ENCODE measurements at regions not wholly inside any gene's neighbourhood (a gene's known extent, or its start where the extent isn't known, plus 50 kb on each side); places are given as distances from the start of the nearest gene placed in this dataset.
A peak's percentile ranks its signal among the peaks of the same experiment; 100 is the strongest.

DNA sequence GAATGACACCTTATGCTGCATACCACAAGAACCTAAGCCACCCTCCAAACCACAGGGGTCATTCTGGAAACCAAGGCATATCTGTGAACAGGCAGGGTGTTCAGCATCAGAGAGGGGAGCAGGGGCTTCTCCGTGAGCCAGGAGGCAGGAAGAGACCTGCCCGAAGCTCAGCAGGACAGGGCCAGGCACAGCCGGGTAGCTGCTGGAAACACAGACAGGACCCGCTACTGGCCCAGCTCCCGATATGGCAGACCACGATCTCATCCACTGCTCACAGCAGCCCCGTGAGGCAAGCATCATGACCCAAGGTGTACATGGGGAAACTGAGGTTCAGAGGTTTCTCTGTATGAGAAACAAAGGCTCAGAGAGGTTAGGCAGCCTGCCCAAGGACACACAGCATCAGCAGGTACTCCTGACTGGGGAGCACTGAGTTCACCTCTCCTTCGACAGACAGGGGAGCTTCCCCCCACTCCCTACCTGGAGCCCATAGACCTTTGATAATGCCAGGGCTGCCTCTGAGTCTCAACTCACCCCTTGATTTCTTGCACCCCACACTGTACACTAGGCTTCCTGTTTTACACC, 317.7 kb downstream of the MATN1 start:
- no peak for DNase-seq (ENCODE audit: low spot score)

DNA sequence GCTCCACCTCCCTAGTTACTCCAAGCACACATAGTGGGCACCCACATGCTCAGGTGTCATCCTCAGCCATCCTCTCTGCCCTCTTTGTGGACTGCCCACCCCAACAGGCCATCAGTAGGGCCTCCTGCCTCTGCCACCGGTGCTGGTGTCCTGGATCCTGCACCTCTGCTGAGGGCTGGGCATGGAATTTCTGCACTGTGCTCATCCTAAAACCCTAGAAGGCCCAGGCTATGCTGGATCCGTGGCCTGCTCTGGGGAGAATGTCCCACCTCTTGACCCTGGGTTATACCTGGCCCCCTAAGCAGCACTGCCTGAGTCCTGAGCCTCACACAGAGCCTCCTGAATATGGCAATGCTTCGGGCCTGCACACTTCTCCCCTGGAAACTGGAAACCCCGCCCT, 318.3 kb downstream of the MATN1 start:
- DNase-seq (ENCODE audit: low spot score): no peak

DNA sequence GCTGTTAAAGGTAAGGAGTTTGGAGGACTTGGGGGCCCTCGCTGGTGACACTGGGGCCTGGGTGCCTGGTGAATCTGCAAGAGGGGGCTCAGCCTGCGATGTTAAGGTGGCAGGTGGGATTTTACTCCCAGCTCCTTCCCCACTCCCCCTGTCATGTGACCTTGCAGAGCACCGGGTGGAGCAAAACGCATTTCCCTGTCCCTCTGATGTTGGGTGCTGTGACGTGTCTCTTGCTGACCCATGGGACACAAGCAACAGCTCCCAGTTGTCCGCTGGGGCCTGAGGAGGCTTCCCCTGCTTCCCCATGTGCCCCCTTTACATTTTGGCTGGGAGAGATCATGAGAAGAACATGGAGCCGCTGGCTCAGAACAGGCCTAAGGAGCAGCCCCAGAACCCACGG, 319.0 kb downstream of the MATN1 start:
- DNase-seq (ENCODE audit: low spot score): no peak

DNA sequence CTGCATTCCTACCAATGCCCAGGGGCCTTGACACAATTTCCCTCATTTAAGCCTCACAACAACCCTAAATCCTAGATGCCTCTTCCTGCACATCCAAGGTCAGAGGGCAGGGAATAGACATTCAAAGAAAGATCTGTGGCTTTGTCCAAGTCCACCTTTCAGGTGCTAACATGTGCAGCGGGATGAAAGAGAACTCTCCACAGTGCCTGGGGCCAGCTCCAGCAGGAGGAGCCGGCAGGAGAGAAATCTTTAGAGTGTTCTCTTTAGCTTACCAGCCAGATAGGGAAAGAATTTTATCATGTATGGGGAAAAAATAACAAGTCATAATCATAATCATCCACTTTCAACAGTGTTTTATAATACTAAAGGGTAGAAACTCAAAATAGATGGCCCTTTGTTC, 319.7 kb downstream of the MATN1 start:
- DNase-seq (ENCODE audit: low spot score): no peak

DNA sequence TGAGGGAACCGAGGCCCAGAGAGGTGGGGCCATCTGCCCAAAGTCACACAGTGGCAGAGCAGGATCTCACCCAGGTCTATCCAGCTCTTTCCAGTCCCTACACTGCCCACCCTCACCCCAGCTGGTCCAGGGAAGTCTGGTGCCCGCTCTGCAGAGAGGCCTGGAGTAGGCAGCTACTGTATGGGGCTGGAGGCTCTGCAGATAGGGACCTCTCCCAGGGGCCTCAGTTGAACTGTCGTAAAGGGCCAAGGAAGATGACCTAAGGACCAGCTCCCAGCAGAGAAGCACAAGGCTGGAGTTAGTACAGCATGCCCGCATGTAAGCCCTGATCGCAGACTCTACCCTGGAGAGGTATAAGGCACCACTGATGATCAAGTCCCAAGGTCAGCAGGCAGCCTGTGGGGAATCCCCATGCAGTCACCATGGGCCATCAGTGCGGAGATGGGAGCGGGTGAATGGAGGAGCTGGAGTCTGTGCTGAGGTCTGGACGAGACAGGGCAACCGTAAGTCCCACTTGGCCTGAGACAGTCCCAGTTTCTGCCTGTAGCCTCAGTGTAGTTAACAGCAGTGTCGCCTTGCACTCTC, 320.2 kb downstream of the MATN1 start:
- no peak for DNase-seq (ENCODE audit: low spot score)

DNA sequence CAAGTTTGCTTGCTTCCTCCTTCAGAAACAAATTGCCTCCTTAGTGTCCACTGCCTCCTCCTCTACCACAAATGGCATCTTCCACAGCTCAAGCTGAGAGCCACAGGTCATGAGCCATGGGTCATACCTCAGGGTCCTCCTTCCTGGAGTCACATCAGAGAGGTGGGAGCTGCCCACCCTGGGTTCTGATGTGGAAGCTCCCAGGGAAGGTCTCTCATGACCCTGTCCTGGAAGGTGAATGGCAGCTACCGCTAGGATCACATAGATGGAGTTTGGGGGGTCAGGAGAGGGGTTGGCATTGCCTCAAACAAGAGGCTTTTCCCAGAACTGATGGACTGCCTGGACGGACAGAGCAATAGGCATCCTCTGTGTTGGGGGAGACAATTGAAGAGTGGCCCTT, 321.4 kb downstream of the MATN1 start:
- no peak for DNase-seq (ENCODE audit: low spot score)

DNA sequence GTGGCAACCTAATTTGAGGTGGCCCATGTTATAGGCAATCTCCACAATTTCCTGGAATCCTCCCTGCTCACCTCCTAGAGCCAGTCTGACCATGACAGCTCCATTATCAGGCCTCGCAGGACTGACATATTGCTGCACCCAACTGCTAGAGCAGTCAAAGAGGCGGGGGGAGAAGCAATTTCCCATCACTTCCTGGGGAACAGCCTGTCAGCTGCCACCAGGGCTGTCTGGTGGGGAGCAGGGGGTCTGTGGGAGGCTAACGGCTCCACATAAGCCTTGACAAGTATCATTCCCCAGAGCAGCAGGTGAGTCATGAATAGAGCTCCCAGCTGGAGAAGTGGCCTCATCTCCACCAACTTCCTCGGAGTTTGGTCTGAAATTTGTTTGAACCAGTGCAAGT, 322.9 kb downstream of the MATN1 start:
- no peak for DNase-seq (ENCODE audit: low spot score)

DNA sequence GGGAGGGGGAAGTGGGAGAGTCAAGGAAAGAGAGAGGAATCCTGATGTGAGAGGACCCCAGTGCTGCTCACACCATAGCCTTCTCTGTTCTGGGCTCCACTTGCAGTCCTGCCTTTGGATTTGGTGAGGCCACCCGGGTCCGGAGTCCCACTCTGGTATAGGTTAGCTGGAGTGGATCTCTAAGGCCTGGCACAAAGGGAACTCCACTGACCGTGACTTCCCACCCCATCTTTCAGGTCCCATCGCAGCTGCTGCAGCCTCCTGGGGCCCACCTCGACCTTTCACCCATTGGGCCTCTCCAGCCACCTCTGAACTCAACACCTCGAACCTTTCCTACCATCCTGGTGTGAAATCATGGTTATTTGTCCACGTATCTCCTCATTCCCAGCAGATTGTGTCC, 324.4 kb downstream of the MATN1 start:
- DNase-seq (ENCODE audit: low spot score): no peak

DNA sequence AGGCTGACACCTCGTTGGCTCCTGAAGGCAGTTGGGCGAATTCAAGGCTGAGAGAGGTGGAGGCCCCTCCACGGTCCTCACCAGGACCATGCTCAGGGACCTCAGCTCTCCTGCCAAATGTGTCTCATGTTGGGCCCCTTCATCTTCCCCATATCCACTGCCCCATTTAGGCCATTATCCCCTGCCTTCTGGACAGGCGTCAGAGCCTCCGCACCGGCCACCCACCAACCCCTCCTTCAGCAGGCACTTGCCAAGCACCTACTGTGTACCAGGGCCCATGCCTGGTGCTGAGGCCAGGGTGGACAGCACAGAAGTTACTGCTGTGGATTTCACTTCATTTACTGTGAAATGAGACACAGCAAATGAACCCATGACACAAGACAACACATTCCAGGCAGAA, 325.8 kb downstream of the MATN1 start:
- no peak for DNase-seq (ENCODE audit: low spot score)

DNA sequence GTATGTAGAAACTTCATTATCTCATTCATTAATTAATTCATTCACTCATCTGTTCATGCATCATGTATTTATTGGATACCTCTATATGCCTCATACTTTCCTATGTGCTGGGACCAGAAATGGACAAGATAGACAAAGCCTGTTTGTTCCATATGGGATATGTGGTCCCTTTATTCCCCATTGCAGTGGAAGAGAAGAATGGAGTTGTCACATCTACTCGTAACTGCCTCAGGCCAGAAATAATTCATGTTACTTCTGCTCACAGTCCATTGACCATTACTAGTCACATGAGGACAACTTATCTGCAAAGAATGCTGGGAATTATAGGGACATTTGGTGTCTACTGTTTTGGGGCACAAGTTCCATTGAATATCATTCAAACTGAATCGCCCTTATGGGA, 327.8 kb downstream of the MATN1 start:
- no peak for DNase-seq (ENCODE audit: low spot score)

DNA sequence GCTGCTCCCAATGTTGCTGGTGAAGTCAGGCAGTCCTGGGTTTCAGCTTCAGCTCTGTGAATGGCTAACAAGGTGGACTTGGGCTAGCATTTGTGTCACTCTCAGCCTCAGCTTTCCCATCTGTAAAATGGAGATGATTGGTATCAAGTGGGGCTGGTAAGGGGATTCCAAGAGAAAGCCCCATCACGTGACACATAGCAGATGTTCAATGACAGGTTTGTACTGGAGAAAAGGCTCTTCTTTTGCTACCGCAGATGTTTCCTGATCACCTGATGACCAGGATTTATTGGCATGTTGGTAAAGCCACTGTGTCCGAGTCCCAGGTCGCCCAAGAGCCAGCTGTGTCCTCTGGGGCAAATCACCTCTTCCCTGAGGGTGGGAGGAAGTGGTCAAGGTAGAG, 335.0 kb downstream of the MATN1 start:
- no peak for DNase-seq (ENCODE audit: low spot score)

DNA sequence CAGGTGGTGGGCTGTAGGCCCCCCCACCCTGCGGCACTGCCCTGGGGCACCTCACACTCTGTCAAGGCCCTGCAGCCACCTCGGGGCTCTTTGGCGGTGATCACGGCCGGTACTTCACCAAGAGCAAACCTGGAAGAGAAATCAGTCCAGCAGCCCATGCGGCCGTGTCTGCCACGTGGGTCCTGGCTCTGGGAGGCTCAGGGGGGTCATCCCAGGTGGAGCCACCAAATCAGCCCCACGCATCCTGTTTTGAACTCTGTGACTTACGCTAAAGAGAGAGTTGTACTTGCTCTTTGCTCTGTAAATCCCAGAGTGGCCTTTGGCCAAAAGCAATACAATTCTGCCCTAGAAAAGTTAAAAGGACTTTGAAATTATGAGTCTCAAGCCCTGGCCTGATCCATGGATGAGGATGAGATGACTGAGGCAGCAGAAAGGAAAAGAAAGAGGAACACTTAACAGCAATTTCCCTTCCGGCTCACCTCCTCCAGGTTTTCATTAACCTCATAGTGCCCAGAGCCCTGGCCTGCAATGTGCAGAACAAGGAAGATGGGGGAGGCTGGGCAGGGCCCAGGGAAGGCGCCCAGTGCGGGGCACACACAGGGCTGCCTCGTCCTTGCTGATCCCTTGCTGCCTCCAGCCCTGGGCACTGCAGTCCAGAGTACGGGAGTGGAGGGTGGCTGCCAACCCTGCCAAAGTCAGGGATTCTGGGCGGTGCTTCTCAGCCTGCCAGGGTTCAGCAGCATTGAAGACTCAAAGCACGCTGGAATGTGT, 337.0 kb downstream of the MATN1 start:
- DNase-seq (ENCODE audit: low spot score): no peak

DNA sequence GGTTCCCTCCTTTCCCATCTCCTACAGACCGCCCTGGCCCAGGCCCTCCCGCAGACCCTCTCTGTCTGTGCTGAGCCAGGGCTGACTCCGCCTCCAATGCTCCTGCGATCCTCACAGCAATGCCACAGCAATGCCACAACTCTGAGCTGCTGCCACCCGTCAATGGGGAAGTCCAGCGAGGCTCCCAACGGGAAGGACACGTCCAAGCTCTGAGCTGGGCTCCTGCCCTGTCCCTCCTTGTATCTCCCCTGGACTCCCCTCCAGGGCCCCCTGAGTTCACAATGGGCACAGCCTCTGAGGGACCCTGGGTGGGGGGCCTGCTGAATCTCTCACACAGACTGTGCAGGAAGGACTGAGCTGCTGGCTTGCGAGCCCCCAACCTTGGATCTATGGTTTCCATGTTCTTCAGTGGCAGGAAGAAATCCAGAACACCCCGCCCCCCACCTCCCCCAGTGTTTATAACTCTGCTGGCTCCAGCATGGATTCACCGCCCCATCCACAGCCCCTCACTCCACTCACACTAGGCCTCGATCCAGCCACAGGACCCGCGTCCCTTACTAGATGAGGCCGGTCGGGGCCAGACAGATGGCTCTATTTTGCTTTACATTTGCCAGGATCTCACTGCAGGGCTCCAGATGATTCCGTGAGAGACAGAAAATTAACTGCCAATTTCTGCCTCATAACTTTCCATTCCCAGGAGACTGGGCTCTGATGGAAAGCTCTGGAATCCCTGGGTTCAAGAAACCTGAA, 338.0 kb downstream of the MATN1 start:
- no peak for DNase-seq (ENCODE audit: low spot score)

DNA sequence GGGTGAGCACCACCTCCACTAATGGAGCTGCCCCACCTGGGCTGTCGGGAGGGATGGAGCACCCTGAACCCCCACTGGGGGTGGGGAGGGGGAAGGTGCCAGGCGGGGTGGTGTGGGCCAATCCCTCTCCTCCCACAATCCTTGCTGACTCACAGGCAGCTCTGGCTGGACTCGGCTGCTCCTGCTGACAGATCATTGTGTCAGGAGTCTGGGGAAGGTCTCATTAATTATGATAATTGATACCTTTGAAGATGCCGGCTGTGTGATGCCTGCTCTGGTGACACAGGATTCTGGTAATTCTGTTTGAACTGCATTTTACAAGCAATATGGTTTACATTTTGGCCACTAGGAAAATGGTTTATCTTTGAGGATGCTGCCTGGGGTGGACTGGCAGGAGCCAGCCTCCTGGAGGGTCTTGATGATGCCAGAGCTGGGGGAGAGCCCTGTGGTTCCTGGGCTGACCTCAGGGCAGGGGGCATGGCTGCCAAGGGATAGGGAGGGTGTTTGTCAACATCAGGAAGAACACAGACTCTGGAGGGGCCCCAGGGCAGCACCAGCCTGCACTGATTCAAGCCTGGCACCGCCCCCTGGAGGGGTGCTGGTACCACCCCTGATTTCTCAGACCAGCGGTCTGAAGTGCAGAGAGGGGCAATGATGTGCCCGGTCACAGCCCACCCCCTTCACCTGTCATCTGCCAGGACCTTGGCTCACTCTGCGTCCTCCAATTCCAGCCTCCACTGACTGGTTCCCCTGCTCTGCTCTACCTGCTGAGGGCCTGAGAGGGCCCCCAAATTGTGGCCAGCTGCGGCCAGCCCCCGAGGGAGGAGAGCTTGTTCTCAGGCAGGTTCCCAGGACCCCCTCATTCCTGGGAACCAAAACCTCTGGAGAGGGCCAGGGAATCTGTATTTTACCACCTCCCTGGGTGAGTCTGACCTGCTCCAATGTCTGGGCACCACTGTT, 338.8 kb downstream of the MATN1 start:
- no peak for DNase-seq (ENCODE audit: low spot score)

DNA sequence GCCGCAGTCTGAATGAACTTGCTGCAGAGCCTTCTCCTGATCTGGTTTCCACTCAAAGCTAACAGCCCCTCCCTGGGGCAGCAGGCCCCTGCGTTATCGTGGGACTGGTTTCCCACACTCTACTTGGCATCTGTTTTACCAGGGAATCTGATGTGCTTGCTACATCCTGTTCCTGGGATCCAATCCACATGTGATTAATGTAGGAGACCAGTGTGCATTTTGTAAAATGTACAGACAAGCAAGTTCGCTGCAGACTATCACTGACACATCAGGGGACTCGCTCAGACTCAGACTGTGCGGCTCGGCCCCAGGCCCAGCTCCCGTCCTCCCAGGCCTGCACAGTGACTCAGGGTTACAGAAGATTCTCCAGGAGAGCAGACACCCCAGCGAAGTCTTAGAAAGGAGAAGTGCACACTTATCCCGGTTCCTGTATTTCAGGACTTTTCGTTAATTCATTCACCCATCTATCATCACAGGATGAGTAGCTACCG, 340.1 kb downstream of the MATN1 start:
- DNase-seq (ENCODE audit: low spot score): no peak

DNA sequence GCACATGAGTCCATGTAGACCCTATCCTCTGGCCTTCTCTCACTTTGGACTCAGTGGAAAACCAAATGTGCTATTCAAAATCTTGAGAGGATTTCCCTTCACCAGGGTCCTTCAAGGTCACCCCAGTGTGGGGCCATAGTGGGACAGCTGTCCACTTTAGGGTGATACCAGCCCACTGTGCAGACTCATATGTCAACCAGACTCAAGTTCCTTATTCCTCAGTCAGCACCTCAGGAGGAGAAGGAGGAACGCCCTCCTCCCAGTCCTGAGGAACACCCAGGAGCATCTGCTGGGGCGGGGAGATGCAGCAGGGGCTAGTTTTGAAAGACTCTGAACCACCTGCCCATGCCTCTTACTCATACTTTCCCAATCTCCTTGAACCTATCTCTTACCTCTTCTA, 340.9 kb downstream of the MATN1 start:
- no peak for DNase-seq (ENCODE audit: low spot score)

DNA sequence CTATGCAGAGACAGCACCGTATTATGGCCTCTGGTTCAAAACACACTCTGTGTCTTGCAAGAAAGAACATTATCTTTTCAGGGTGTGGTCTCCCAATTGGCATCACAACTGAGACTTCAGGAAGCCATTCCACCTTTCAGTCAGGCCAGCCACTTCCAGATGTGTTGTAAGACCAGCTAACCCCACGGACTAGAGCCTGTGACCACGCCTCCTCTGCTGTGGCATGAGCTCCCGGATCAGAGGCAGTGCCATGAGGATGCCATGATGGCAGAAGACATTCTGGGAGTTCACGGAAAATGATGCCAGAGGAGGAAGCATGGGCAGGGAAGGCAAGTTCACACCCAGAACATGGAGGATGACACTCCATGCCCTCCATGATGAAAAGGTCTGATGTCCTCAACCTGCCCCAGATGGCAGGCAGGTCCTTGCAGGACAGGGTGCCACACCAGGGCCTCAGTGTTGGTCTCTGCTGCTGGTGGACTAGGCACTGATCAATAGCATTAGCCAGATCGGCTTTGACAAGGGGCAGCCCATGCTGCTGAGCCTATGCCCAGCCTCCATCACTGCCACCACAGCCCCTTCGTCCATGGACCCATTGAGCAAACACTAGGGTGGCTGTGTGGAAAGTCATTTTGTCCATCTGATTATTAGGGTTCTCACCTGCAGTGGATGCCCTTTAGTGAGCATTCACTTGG, 341.6 kb downstream of the MATN1 start:
- no peak for DNase-seq (ENCODE audit: low spot score)

DNA sequence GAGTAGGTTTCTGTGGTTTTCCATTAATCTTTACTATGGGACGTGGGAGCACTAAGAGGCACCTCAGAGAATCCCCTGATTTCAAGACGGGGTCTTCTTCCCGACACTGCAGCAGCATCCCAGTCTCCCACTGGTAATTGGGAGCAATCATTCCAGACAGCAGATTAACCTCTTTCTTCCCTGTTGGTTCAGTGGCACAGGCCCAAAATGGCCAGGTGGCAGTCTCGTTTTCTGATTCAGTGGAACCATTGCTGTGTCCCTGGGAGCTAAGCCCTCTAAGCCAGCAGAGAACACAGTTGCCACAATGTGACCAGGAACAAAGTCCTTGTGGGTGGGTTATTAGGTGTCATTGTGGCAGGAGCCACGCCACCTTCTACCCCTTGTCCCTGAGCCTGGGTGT, 342.1 kb downstream of the MATN1 start:
- no peak for DNase-seq (ENCODE audit: low spot score)

DNA sequence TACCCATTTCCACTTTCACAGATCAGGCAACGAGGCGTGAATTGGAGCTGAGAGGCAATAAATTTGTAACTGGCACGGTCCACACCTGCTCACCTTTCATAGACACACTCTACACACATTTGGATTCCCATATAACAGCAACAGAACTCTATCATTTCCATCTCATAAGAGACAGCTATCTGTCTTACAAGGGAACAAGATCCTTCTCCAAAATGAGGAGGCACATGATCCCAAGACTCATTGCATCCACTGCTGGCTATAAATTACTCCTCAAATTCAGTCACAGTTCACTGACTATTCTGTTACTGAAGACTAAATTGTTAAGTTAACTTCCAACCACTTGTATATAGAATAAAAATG, 342.8 kb downstream of the MATN1 start:
- no peak for DNase-seq (ENCODE audit: low spot score)

DNA sequence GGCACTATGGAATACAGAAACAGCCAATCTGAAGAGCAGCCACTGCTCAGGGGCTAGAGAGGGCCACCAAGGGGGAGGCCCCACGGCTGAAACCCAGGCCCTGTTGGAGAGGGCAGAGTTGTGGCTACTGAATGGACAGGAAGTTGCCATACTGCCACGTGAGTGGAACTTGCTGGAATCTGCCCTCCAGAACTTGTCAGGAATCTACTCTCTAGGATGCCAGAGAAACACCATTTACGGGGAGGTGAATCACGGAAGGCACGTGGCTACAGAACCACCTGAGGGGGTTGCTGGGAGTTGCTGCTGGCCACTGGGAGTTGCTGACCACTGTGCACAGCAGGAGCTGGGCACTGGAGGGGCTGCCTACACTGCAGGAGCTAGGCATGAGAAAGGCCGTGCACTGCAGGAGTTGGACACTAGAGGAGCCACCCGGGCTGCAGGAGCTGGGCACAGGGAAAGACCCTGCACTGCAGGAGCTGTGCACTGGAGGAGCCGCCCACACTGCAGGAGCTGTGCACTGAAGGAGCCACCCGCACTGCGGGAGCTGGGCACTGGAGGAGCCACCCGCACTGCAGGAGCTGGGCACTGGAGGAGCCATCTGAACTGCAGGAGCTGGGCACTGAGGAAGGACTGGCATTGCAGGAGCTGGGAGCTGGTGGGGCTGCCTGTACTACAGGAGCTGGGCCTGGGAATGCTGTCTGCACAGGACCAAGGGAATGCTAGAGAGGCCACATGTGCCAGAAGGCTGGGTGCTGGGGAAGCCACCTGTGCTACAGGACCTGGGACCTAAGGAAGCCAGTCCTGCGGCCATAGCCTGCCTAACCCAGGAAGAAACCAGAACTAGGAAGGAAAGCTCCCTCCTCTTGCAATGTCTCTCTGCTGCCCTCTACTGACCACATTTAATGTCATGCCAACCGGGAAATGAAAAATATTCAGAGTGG, 343.4 kb downstream of the MATN1 start:
- DNase-seq (ENCODE audit: low spot score): peak; percentile 69
